ENCODE measurements at regions not wholly inside any gene's neighbourhood (a gene's known extent, or its start where the extent isn't known, plus 50 kb on each side); places are given as distances from the start of the nearest gene placed in this dataset.

GRCh38 chr18:34039201-34039600, 185.5 kb downstream of the NOL4 start:
- H4K20me1 ChIP-seq (ENCODE audit: insufficient read depth, low read length) = no peaks in the 10 kb centered on the region
- peak; percentile 78 for DNase-seq
- H3K4me2 ChIP-seq (ENCODE audit: low read depth, low read length) = peak overlapping the region; percentile 43
- H3K9ac ChIP-seq (ENCODE audit: low read length) = no peak overlapping the region
- H3K27ac ChIP-seq (ENCODE audit: low read length) = no peak overlapping the region
- TF ChIP-seq EZH2 (optimal IDR thresholded peaks at IDR 0.05; ENCODE audit: low read depth, low read length) (no peak), EZH2phosphoT487 (IDR thresholded peaks at IDR 0.05; ENCODE audit: low read length) (no peak), CTCF (IDR thresholded peaks at IDR 0.05; ENCODE audit: low read length) (no peak)
- H3F3A ChIP-seq (ENCODE audit: insufficient read depth, low read length) = no peaks in the 10 kb centered on the region
- peak overlapping the region; percentile 19; the same call in 1 of the 2 replicates for H2AFZ ChIP-seq (ENCODE audit: low read length)
- H3K9me3 ChIP-seq (replicated peaks; ENCODE audit: insufficient read depth, low read length) = no peaks in the 10 kb centered on the region
- no peaks in the 10 kb centered on the region for H3K9me2 ChIP-seq (replicated peaks; ENCODE audit: insufficient read depth, low read length)
- H3K4me1 ChIP-seq (ENCODE audit: low read length) = peaks cover 15% of the 10 kb centered on the region
- H3K36me3 ChIP-seq (replicated peaks; ENCODE audit: insufficient read depth, low read length) = no peaks in the 10 kb centered on the region
- H3K4me3 ChIP-seq (ENCODE audit: low read length) = no peak overlapping the region
- no peaks in the 10 kb centered on the region for H3K79me2 ChIP-seq (ENCODE audit: low read length)
- H3K27me3 ChIP-seq (replicated peaks; ENCODE audit: insufficient read depth, low read length) = no peaks in the 10 kb centered on the region

DNA sequence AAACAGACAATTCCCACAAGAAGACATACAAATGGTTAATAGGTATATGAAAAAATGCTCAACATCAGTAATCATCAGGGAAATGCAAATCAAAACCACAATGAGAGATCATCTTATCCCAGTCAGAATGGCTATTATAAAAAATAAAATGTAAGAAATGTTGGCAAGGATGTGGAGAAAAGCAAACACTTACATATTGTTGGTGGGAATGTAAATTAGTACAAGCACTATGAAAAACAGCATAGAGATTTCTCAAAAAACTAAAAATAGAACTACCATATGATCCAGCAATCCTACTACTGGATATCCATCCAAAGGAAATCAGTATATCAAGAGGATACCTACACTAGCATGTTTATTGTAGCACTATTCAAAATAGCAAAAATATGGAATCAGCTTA, 186.6 kb downstream of the NOL4 start:
- Histone ChIP-seq H3K27me3 (replicated peaks; ENCODE audit: insufficient read depth, low read length) (no peaks in the 10 kb centered on the region), H2AFZ (ENCODE audit: low read length) (no peak overlapping the region), H3K4me3 (ENCODE audit: low read length) (no peak overlapping the region), H3K79me2 (ENCODE audit: low read length) (no peaks in the 10 kb centered on the region), H3K36me3 (replicated peaks; ENCODE audit: insufficient read depth, low read length) (no peaks in the 10 kb centered on the region), H3K9ac (ENCODE audit: low read length) (no peak overlapping the region), H3K9me2 (replicated peaks; ENCODE audit: insufficient read depth, low read length) (no peaks in the 10 kb centered on the region), H3K9me3 (replicated peaks; ENCODE audit: insufficient read depth, low read length) (no peaks in the 10 kb centered on the region), H3K27ac (ENCODE audit: low read length) (no peak overlapping the region), H4K20me1 (ENCODE audit: insufficient read depth, low read length) (no peaks in the 10 kb centered on the region), H3K4me2 (ENCODE audit: low read depth, low read length) (no peak overlapping the region), H3F3A (ENCODE audit: insufficient read depth, low read length) (no peaks in the 10 kb centered on the region), H3K4me1 (ENCODE audit: low read length) (peaks cover 15% of the 10 kb centered on the region)
- TF ChIP-seq EZH2phosphoT487 (IDR thresholded peaks at IDR 0.05; ENCODE audit: low read length) (no peak), EZH2 (optimal IDR thresholded peaks at IDR 0.05; ENCODE audit: low read depth, low read length) (no peak), CTCF (IDR thresholded peaks at IDR 0.05; ENCODE audit: low read length) (no peak)
- DNase-seq = no peak

DNA sequence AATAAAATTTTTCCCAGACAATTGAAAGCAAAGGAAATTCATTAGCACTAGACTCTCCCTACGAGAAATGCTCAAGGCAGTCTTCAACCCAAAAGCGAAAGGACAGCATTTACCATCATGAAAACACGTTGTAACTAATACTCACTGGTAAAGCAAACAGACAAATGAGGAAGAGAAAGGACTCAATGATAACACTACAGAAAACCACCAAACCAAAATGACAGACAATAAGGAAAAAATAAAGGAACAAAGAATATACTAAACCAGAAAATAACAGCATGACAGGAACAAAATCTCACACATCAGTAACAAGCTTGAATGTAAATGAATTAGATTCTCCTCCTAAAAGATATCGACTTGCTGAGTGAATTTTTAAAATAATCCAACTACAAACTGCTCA, 190.7 kb downstream of the NOL4 start:
- Histone ChIP-seq H3K79me2 (ENCODE audit: low read length) (no peaks in the 10 kb centered on the region), H3K4me1 (ENCODE audit: low read length) (no peaks in the 10 kb centered on the region), H3F3A (ENCODE audit: insufficient read depth, low read length) (no peaks in the 10 kb centered on the region), H3K27me3 (replicated peaks; ENCODE audit: insufficient read depth, low read length) (no peaks in the 10 kb centered on the region), H3K9me3 (replicated peaks; ENCODE audit: insufficient read depth, low read length) (no peaks in the 10 kb centered on the region), H3K36me3 (replicated peaks; ENCODE audit: insufficient read depth, low read length) (no peaks in the 10 kb centered on the region), H3K9me2 (replicated peaks; ENCODE audit: insufficient read depth, low read length) (no peaks in the 10 kb centered on the region), H4K20me1 (ENCODE audit: insufficient read depth, low read length) (no peaks in the 10 kb centered on the region), H3K27ac (ENCODE audit: low read length) (no peak overlapping the region), H2AFZ (ENCODE audit: low read length) (no peak overlapping the region), H3K9ac (ENCODE audit: low read length) (no peak overlapping the region), H3K4me2 (ENCODE audit: low read depth, low read length) (no peak overlapping the region), H3K4me3 (ENCODE audit: low read length) (no peak overlapping the region)
- DNase-seq = no peak
- TF ChIP-seq EZH2 (optimal IDR thresholded peaks at IDR 0.05; ENCODE audit: low read depth, low read length) (no peak), EZH2phosphoT487 (IDR thresholded peaks at IDR 0.05; ENCODE audit: low read length) (no peak), CTCF (IDR thresholded peaks at IDR 0.05; ENCODE audit: low read length) (no peak)
